CD4-positive, alpha-beta T cell treated with Interleukin-4 for 1 hour (primary cell): ENCODE measurements at regions not wholly inside any gene's neighbourhood (a gene's known extent, or its start where the extent isn't known, plus 50 kb on each side); places are given as distances from the start of the nearest gene placed in this dataset.
"Not testable (repeated sequence)": the region's sequence is repeated elsewhere in the genome, so short reads cannot be mapped to it uniquely, and the experiment has no call there.

Experiments
- DNase-seq, 2 donors: peaks; one replicate each; pipeline ENCODE4 v3.0.0-alpha.2; 2020 to 2022

GRCh38 chr1:119191325-119191724 lies 50.9 kb upstream of the WARS2 start:
- no peak for DNase-seq

DNA sequence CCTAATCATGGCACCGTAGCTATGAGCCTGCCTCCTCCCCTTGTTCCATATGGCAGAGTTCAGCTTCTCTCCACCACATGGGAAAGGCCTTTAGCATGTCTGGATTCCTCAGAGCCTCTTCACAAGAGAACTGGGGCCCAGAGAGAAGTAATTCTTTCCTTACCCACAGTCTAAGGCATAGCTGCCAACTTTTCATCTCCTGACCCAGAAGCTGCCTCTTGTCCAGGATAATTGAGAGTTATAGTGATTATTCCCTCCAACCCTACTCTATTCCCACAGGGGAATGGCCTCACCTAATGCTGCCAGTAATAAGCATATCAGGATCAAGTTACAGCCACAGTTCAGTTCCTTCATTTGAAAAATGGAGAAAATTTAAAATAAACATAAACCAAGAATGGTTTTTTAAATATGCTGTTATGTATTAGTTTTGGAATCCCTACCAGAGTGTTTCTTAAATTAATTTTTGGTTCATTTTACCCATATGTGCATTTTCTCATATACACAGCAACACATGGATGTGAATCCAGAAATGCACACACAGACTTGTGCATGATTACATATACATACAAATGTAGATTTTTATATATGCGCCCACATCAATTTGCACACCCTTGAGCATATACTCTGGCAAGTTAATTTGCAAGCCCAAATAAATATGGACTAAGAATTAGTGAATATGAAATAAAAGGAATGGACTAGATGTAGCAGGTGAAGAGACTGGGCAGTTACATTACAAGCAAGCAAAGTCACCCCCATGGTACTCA lies 63.9 kb upstream of the WARS2 start:
- no peak for DNase-seq

- no peak for DNase-seq
Observed at GRCh38 chr1:119204961-119205357, 64.5 kb upstream of the WARS2 start.

GRCh38 chr1:119209061-119209460 lies 68.6 kb upstream of the WARS2 start:
- no peak for DNase-seq

- DNase-seq: no peak
Observed at GRCh38 chr1:119209596-119210295, 69.3 kb upstream of the WARS2 start.

- DNase-seq: no peak
Observed at GRCh38 chr1:119210296-119210649, 69.8 kb upstream of the WARS2 start.

DNA sequence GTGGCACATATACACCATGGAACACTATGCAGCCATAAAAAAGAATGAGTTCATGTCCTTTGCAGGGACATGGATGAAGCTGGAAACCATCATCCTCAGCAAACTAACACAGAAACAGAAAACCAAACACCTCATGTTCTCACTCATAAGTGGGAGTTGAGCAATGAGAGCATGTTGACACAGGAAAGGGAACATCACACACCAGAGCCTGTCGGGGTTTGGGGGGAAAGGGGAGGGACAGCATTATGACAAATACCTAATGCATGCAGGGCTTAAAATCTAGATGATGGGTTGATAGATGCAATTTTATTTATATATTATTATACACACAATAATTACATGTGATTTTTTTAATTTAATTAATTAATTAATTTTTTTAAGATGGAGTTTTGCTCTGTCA lies 72.8 kb upstream of the WARS2 start:
- not testable (repeated sequence) for DNase-seq

DNA sequence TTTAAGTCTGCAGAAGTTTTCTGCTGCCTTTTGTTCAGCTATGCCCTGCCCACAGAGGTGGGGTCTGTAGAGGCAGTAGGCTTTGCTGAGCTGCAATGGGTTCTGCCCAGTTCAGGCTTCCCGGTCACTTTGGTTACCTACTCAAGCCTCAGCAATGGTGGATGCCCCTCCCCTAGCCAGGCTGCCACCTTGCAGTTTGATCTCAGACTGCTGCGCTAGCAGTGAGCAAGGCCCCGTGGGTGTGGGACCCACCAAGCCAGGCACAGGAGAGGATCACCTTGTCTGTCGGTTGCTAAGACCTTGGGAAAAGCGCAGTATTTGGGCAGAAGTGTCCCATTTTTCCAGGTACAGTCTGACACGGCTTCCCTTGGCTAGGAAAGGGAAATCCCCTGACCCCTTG lies 74.5 kb upstream of the WARS2 start:
- DNase-seq: not testable (repeated sequence)

GRCh38 chr1:119217309-119217828 lies 76.9 kb upstream of the WARS2 start:
- no peak for DNase-seq

GRCh38 chr1:119219711-119220110 lies 79.3 kb upstream of the WARS2 start:
- DNase-seq: no peak

- DNase-seq: no peak
Observed at GRCh38 chr1:119220991-119221390, 80.5 kb upstream of the WARS2 start.

GRCh38 chr1:119222271-119222670 lies 81.8 kb upstream of the WARS2 start:
- no peak for DNase-seq

GRCh38 chr1:119225265-119225664 lies 84.8 kb upstream of the WARS2 start:
- no peak for DNase-seq

DNA sequence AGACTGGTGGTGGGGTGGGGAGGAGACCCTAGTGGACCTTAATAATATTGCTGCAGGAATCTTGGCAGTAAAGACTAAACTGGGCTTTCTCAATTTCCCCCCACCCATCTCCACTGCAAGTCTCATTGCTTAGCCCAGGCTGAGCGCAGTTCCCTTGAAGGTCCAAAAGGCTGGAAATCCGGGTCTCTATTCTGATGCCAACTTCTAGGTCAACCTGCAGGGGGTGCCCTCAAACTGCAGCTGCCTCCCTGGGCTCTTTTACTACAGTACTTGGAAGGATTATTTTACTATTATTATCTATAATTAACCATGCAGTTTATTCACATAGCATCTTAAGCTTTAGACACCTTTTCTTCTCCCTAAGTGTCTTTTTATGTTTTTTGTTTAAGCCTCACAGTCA lies 85.4 kb upstream of the WARS2 start:
- no peak for DNase-seq

DNA sequence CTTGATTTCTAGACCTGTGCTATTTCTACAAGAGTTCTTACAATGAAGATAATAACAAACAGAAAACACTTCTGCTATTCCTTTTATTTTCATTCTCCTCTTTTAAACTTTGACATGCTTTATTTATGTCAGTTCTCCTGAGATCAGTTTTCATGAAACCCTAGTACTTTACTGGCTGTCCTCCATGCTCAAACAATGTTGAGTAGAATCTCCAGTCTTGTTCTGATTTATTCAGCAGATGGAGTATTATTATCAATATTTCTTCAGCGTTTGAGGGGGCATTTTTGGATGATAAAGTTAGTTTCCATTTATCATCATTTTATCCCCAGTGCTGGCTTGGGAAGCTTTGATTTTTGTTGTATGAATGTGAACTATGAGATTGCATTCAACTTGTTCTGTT lies 85.9 kb upstream of the WARS2 start:
- DNase-seq: no peak

DNA sequence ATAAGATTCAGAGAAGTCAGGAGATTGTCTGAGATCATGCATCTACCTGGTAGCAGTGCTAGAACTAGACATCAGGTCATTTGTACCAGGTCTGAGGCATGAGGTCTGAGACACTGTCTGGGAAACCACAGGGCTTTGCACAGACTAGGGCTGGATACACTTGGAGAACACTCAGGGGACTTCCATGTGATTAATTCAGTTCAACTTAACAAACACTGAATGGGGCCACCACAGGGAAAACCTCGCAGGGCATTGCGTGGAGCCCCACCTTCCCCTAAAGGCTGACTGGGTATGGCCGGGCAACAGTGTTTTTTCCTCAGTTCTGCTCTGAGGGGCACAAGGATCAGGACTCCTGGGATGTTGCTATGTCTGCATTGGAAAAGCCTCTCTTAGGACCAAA lies 86.5 kb upstream of the WARS2 start:
- DNase-seq: no peak

- DNase-seq: no peak
Observed at GRCh38 chr1:119227456-119227855, 87.0 kb upstream of the WARS2 start.

DNA sequence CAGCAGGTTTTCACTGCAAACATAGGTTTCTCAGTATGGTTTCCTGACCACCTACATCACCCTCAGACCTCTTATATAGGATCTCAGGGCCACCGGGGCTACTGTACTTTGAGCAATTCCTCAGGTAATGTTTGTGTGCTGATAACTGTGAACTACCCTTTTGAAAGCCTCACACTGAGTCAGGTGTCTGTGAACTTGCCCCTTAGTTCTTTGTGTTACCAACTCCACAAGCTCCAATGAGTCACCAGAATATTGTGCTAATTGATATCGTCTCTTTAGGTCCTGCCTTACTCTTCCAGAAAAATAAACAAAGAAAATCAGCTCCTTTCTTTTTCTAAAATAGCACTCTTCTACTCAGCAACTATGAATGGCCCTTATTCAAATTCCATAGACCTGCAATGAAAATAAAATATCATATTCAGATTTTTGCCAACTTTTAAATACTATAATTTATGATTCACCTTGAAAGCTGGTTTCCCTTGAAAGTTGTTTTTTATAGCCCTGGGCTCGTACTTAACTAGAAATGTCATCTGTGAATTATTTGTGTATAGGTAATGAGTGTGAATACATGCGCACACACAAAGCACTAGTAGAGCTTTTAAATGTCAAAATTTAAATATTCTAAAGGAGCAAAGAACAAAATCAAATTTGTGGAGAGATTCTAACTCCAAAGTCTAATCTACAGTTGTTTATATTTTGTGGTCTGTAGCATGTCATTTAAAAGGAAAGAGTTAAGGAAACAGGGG lies 88.1 kb upstream of the WARS2 start:
- DNase-seq: no peak

GRCh38 chr1:119235120-119235519 lies 94.7 kb upstream of the WARS2 start:
- DNase-seq: no peak

- DNase-seq: no peak
Observed at GRCh38 chr1:119245881-119246280, 105.4 kb upstream of the WARS2 start.

DNA sequence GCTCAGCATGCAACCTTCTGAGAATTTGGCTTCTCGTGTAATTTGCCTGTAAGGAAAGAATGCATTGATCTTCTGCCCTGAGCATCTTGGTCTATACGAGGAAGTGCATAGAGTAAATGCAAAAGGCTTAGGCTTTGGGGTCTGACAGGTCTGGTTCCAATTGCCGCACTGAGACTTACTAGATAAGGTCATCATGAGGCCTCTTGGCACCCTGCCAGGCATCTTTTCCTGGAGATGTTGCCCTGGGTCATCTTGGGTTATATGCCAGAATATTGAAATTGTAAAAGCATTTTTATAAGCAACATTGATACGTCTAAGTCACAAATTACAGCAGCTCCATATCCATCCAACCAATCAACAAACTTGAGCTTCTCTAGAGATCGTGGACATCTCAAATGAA lies 108.8 kb upstream of the WARS2 start:
- DNase-seq: no peak

GRCh38 chr1:119250299-119250698 lies 109.8 kb upstream of the WARS2 start:
- no peak for DNase-seq

DNA sequence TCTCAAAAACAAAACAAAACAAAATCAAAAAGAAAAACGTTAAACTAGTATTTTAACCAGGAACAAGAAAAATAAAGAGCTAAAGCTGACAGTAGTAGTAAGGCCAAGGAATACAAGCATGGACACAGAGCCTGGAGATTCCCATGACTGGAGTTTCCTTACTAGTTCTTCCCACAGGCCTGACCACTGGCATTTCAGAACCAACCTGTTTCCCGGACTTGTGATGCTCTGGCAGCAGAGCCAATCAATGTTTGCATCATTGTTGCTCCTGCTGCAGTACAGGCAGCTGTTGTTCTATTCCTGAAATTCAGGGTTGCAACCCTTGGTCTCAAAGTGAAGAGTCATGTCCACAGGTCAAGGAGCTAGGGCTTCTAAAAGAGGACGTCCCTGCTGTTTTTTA lies 111.3 kb upstream of the WARS2 start:
- no peak for DNase-seq

DNA sequence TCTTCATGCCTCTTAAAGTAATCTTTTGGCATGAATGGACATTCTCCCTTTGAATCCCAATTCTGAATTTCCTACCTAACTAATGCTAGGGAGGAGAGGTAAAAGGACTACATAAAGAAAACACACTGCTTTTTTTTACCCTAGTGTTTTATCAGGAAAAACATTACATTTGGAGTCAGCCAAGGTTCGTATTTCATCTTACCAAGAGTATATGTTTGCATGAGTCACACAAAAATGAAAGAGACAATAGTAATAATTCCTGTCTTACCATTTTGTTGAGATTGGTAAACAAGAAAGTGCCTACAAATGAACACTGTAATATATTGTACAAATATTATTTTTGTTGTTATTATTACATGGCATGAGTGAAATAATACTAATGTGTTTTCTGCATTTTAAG lies 112.9 kb upstream of the WARS2 start:
- DNase-seq: no peak
